BE2C (cell line): ENCODE measurements at regions not wholly inside any gene's neighbourhood (a gene's known extent, or its start where the extent isn't known, plus 50 kb on each side); places are given as distances from the start of the nearest gene placed in this dataset.
"Not testable (repeated sequence)": the region's sequence is repeated elsewhere in the genome, so short reads cannot be mapped to it uniquely, and the experiment has no call there.

ENCODE experiments used
- DNase-seq: peaks from one replicate; pipeline ENCODE4 v3.0.0-alpha.2; 2020
- H3K27me3 ChIP-seq: fragments of 250-450 bp; sonication (Bioruptor Pico); 2 replicates; pipeline ENCODE4 v1.5.1; 2020; ENCODE audit warnings: mild to moderate bottlenecking
- H3K36me3 ChIP-seq: fragments of 250-450 bp; sonication (Bioruptor Pico); 2 replicates; pipeline ENCODE4 v1.5.1; 2020; ENCODE audit warnings: mild to moderate bottlenecking
- H3K4me1 ChIP-seq: fragments of 250-450 bp; sonication (Bioruptor Pico); 2 replicates; pipeline ENCODE4 v1.5.1; 2020
- H3K4me3 ChIP-seq: 2 replicates; pipeline ENCODE4 v1.5.1; 2011; ENCODE audit warnings: low read depth, low read length
- H3K9me3 ChIP-seq: fragments of 250-450 bp; sonication (Bioruptor Pico); 2 replicates; pipeline ENCODE4 v1.5.1; 2020
- CTCF ChIP-seq: IDR thresholded peaks from 2 replicates; pipeline ENCODE4 v1.5.1; 2012; ENCODE audit warnings: mild to moderate bottlenecking, low read depth, low read length

DNA sequence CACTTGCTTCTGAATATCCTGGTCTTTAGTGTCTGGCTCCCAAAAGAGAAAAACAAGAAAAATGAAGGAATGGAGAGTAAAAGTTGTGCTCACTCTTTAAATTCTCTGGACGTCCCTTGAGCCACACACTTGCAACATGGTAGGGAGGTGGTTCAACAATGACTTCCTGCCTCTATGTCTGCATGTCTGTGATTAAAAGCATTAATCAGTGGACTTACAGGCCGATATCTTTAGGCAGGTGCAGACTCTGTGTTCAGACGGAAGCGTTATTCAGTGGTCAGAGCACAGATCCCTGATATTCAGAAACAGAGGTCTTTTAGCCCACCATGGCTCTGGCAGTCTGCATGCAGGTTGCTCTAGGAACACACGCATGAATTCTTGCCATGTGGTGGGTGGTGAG lies 1920.0 kb upstream of the RAG2 start:
- Histone ChIP-seq H3K36me3 (no peaks in the 10 kb centered on the region), H3K27me3 (no peaks in the 10 kb centered on the region), H3K4me1 (no peaks in the 10 kb centered on the region), H3K9me3 (no peaks in the 10 kb centered on the region), H3K4me3 (no peak overlapping the region)
- no peak for DNase-seq
- TF ChIP-seq CTCF: no peak

DNA sequence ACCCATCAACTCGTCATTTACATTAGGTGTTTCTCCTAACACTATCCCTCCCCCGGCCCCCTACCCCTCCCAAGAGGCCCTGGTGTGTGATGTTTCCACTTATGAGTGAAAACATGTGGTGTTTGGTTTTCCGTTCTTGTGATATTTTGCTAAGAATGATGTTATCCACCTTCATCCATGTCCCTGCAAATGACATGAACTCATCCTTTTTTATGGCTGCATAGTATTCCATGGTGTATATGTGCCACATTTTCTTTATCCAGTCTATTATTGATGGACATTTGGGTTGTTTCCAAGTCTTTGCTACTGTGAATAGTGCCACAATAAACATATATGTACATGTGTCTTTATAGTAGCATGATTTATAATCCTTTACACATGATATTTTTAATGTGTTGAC lies 1914.8 kb upstream of the RAG2 start:
- H3K4me1 ChIP-seq, H3K27me3 ChIP-seq, H3K36me3 ChIP-seq, DNase-seq, H3K9me3 ChIP-seq, H3K4me3 ChIP-seq: not testable (repeated sequence)

GRCh38 chr11:38510041-38510440 lies 1912.0 kb upstream of the RAG2 start:
- Histone ChIP-seq H3K36me3 (no peaks in the 10 kb centered on the region), H3K9me3 (no peaks in the 10 kb centered on the region), H3K27me3 (no peaks in the 10 kb centered on the region), H3K4me3 (no peak overlapping the region), H3K4me1 (no peaks in the 10 kb centered on the region)
- TF ChIP-seq CTCF: no peak
- DNase-seq: no peak

DNA sequence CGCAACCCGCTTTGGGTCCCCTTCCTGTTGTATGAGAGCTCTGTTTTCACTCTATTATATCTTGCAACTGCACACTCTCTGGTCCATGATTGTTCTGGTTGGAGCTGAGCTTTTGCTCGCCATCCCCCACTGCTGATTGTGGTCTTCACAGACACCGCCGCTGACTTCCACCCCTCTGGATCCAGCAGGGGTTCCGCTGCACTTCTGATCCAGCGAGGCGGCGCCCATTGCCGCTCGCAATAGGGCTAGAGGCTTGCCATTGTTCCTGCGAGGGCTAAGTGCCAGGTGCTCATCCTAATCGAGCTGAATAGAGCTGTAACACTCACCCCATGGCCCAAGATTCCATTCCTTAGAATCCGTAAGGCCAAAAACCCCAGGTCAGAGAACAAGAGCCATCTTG lies 1905.8 kb upstream of the RAG2 start:
- Histone ChIP-seq H3K36me3 (no peaks in the 10 kb centered on the region), H3K4me1 (no peaks in the 10 kb centered on the region), H3K27me3 (no peaks in the 10 kb centered on the region), H3K9me3 (no peaks in the 10 kb centered on the region), H3K4me3 (no peak overlapping the region)
- no peak for DNase-seq
- no peak for TF ChIP-seq CTCF

- TF ChIP-seq CTCF: no peak
- Histone ChIP-seq H3K4me1 (no peaks in the 10 kb centered on the region), H3K4me3 (no peak overlapping the region), H3K9me3 (no peaks in the 10 kb centered on the region), H3K36me3 (no peaks in the 10 kb centered on the region), H3K27me3 (no peaks in the 10 kb centered on the region)
- no peak for DNase-seq
Observed at GRCh38 chr11:38498721-38499120, 1900.7 kb upstream of the RAG2 start.

GRCh38 chr11:38491986-38492385 lies 1894.0 kb upstream of the RAG2 start:
- Histone ChIP-seq H3K36me3 (no peaks in the 10 kb centered on the region), H3K9me3 (no peaks in the 10 kb centered on the region), H3K4me3 (no peak overlapping the region), H3K27me3 (no peaks in the 10 kb centered on the region), H3K4me1 (no peaks in the 10 kb centered on the region)
- DNase-seq: no peak
- TF ChIP-seq CTCF: no peak

DNA sequence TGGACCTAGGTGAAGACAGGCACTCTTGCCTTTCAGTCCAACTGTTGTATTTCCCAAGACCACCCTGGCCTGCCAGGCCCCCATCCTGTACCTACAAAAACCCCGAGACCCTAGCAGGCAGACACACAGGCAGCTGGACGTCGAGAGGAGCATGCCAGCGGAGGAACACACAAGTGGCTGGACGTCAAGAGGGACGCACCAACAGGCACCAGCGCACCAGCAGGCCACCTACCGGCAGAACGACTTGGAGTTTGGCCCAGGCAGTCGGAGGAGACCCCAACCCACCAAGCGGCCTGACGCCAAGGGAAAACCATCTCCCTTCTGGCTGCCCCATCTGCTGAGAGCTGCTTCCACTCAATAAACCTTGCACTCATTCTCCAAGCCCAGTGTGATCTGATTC lies 1883.4 kb upstream of the RAG2 start:
- H3K27me3 ChIP-seq: no peaks in the 10 kb centered on the region
- H3K4me3 ChIP-seq: no peak overlapping the region
- no peaks in the 10 kb centered on the region for H3K36me3 ChIP-seq
- DNase-seq: no peak
- H3K9me3 ChIP-seq: no peaks in the 10 kb centered on the region
- no peak for TF ChIP-seq CTCF
- H3K4me1 ChIP-seq: no peaks in the 10 kb centered on the region
